GM12878 (cell line): ENCODE measurements at regions not wholly inside any gene's neighbourhood (a gene's known extent, or its start where the extent isn't known, plus 50 kb on each side); places are given as distances from the start of the nearest gene placed in this dataset.

Source experiments
- EGR1 ChIP-seq, 2 experiments: IDR thresholded peaks; 1 replicate in 1 of 2; 2 replicates in 1 of 2; pipeline ENCODE4 v1.6.1; 2011 to 2012; ENCODE audit warnings: low read depth in 2 of 2, low read length in 2 of 2, borderline replicate concordance in 1 of 2, mild to moderate bottlenecking in 1 of 2, moderate library complexity in 1 of 2
- FOXM1 ChIP-seq: IDR thresholded peaks from 2 replicates; pipeline ENCODE4 v1.6.1; 2012; ENCODE audit warnings: low read depth, mild to moderate bottlenecking, inconsistent platforms, low read length, moderate library complexity
- POLR2A ChIP-seq: IDR thresholded peaks from 2 replicates; pipeline ENCODE4 v1.6.1; 2011; ENCODE audit warnings: low read depth, mild to moderate bottlenecking, low read length
- SIX5 ChIP-seq: IDR thresholded peaks from 2 replicates; pipeline ENCODE4 v1.6.1; 2011; ENCODE audit warnings: mild to moderate bottlenecking, low read depth, low read length, moderate library complexity; ENCODE audit not compliant: severe bottlenecking
- SPI1 ChIP-seq: IDR thresholded peaks from 2 replicates; pipeline ENCODE4 v1.6.1; 2011; ENCODE audit warnings: low read depth, mild to moderate bottlenecking, low read length, moderate library complexity, borderline replicate concordance; ENCODE audit not compliant: insufficient read depth
- TF ChIP-seq, protein P1 (sequence below), 3 experiments: IDR thresholded peaks in 2 of 3; conservative IDR thresholded peaks in 1 of 3; 2 replicates each; pipeline ENCODE4 v1.5.1; 2011; ENCODE audit warnings: low read depth in 3 of 3, low read length in 3 of 3, mild to moderate bottlenecking in 3 of 3, control low read depth in 2 of 3, moderate library complexity in 2 of 3, inconsistent platforms in 1 of 3, mixed read lengths in 1 of 3; ENCODE audit not compliant: control insufficient read depth in 2 of 3, insufficient read depth in 1 of 3; ENCODE audit errors: extremely low read depth in 1 of 3

DNA sequence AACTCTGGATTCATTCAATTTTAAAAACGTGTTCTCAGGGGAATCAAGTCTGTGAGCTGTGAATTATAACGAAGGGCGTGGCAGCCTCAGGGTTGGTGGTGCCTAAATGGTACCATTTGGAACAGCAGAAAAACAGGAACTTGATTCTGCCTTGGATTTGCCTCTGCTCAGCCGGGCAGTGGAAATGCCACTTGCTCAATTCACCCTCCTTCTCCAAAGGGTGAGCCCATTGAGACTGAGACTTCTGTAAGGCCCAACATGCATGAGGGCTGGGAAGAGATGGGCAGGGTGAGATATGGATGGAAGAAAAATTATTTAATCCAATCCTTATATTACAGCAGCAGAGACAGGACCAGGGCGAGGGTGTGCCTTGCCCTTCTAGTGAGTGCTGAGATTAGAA lies 107.1 kb upstream of the HABP2 start:
- no peak for TF ChIP-seq SPI1
- no peak for TF ChIP-seq POLR2A
- TF ChIP-seq FOXM1, result no peak
- TF ChIP-seq, protein P1, sequence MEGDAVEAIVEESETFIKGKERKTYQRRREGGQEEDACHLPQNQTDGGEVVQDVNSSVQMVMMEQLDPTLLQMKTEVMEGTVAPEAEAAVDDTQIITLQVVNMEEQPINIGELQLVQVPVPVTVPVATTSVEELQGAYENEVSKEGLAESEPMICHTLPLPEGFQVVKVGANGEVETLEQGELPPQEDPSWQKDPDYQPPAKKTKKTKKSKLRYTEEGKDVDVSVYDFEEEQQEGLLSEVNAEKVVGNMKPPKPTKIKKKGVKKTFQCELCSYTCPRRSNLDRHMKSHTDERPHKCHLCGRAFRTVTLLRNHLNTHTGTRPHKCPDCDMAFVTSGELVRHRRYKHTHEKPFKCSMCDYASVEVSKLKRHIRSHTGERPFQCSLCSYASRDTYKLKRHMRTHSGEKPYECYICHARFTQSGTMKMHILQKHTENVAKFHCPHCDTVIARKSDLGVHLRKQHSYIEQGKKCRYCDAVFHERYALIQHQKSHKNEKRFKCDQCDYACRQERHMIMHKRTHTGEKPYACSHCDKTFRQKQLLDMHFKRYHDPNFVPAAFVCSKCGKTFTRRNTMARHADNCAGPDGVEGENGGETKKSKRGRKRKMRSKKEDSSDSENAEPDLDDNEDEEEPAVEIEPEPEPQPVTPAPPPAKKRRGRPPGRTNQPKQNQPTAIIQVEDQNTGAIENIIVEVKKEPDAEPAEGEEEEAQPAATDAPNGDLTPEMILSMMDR (IDR thresholded peaks at IDR 0.05 in 2 of 3, conservative IDR thresholded peaks at IDR 0.05 in 1 of 3; ENCODE audit: control insufficient read depth in 2 of 3, extremely low read depth in 1 of 3, insufficient read depth in 1 of 3, low read depth in 3 of 3, low read length in 3 of 3), result no peak
- TF ChIP-seq SIX5, result no peak
- TF ChIP-seq EGR1 (IDR thresholded peaks at IDR 0.05; ENCODE audit: borderline replicate concordance in 1 of 2, low read depth in 2 of 2, low read length in 2 of 2), result no peak
